PC-9 (cell line): ENCODE measurements at regions not wholly inside any gene's neighbourhood (a gene's known extent, or its start where the extent isn't known, plus 50 kb on each side); places are given as distances from the start of the nearest gene placed in this dataset.

Source experiments
- BruUV-seq: library from RNA; stranded (reverse); fragments of 400-500 nt; replicated peaks from 2 replicates; lab custom pipeline; 2021; lab: Mats Ljungman, UMichigan
- CTCF ChIA-PET: fragments of 300-600 bp; sonication (Branson Sonifier 250); formaldehyde crosslinking; loops from one replicate; lab custom pipeline; 2022; ENCODE audit warnings: antibody characterized with exemption; lab: Charles Lee
- POLR2A ChIA-PET: fragments of 300-600 bp; sonication (Branson Sonifier 250); formaldehyde crosslinking; loops from one replicate; lab custom pipeline; 2022; ENCODE audit warnings: antibody characterized with exemption; ENCODE audit not compliant: unreplicated experiment; lab: Charles Lee
- DNase-seq, 2 experiments: peaks; one replicate each; pipeline versions ENCODE4 v3.0.0 to v3.0.0-alpha.2; 2015 to 2022; ENCODE audit warnings: mixed read lengths in 1 of 2
- H2AFZ ChIP-seq: fragments of 200-600 bp; sonication (generic); 2 replicates; pipeline ENCODE4 v1.8.1; 2017; ENCODE audit warnings: antibody characterized with exemption
- H3F3A ChIP-seq: fragments of 200-600 bp; sonication (generic); 2 replicates; pipeline ENCODE4 v1.8.1; 2017; ENCODE audit warnings: antibody characterized with exemption, mild to moderate bottlenecking, low read depth; ENCODE audit not compliant: insufficient read depth
- H3K27ac ChIP-seq: fragments of 200-600 bp; sonication (generic); 2 replicates; pipeline ENCODE4 v1.6.1; 2016; ENCODE audit warnings: mixed run types
- H3K27me3 ChIP-seq: fragments of 200-600 bp; sonication (generic); 2 replicates; pipeline ENCODE4 v1.6.1; 2016; ENCODE audit warnings: low read depth, mixed run types; ENCODE audit not compliant: insufficient read depth
- H3K36me3 ChIP-seq: fragments of 200-600 bp; sonication (generic); 2 replicates; pipeline ENCODE4 v1.6.1; 2016; ENCODE audit warnings: low read depth, mixed run types
- H3K4me1 ChIP-seq: fragments of 200-600 bp; sonication (generic); replicated peaks from 2 replicates; pipeline ENCODE4 v1.6.1; 2016; ENCODE audit warnings: mixed run types; ENCODE audit not compliant: insufficient read depth
- H3K4me2 ChIP-seq: fragments of 200-600 bp; sonication (generic); 2 replicates; pipeline ENCODE4 v1.6.1; 2017; ENCODE audit warnings: mixed run types
- H3K4me3 ChIP-seq: fragments of 200-600 bp; sonication (generic); 2 replicates; pipeline ENCODE4 v1.6.1; 2016; ENCODE audit warnings: mixed run types
- H3K79me2 ChIP-seq: fragments of 200-600 bp; sonication (generic); 2 replicates; pipeline ENCODE4 v1.6.1; 2017; ENCODE audit warnings: low read depth, mixed run types
- H3K9me2 ChIP-seq: fragments of 200-600 bp; sonication (generic); 2 replicates; pipeline ENCODE4 v1.8.1; 2017; ENCODE audit warnings: mild to moderate bottlenecking; ENCODE audit not compliant: insufficient read depth
- H3K9me3 ChIP-seq: fragments of 200-600 bp; sonication (generic); 2 replicates; pipeline ENCODE4 v1.8.1; 2016; ENCODE audit warnings: low read depth; ENCODE audit not compliant: insufficient read depth
- H4K20me1 ChIP-seq: fragments of 200-600 bp; sonication (generic); 2 replicates; pipeline ENCODE4 v1.8.1; 2017; ENCODE audit not compliant: insufficient read depth
- CTCF ChIP-seq: fragments of 200-600 bp; sonication (generic); conservative IDR thresholded peaks from 2 replicates; pipeline ENCODE4 v1.6.1; 2017; ENCODE audit warnings: mixed run types, antibody characterized with exemption, mild to moderate bottlenecking, moderate library complexity
- EZH2 ChIP-seq: fragments of 200-600 bp; sonication (generic); IDR thresholded peaks from 2 replicates; pipeline ENCODE4 v1.8.0; 2017; ENCODE audit warnings: antibody characterized with exemption, low read depth
- intact Hi-C: fragments of 100-400 bp; cut with micrococcal nuclease; formaldehyde crosslinking; loops from one replicate; pipeline ENCODE4 v1.10.0; 2022; ENCODE audit not compliant: unreplicated experiment

DNA sequence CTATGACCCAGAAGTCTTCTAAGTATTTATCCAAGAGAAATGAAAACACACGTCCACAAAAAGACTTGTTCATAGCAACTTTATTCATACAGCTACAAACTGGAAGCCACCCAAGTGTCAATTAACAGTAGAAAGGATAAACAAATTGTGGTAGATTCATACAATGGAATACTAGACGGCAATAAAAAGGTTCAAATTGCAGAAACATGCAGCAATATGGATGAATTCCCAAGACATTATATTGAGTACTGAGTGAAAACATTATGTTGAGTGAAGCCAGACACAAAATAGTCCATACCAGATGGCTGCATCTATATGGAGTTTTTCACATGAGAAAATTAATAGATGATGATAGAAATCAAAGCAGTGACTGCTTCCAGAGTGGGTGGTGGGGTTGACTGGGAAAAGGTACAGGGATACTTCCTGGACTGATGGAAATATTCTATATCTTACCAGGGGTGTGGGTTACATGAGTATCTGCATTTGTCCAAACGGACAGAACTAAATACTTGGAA, 292.0 kb downstream of the FGFR2 start:
- no TSS peak for BruUV-seq
- H3K27ac ChIP-seq: no peak overlapping the region

DNA sequence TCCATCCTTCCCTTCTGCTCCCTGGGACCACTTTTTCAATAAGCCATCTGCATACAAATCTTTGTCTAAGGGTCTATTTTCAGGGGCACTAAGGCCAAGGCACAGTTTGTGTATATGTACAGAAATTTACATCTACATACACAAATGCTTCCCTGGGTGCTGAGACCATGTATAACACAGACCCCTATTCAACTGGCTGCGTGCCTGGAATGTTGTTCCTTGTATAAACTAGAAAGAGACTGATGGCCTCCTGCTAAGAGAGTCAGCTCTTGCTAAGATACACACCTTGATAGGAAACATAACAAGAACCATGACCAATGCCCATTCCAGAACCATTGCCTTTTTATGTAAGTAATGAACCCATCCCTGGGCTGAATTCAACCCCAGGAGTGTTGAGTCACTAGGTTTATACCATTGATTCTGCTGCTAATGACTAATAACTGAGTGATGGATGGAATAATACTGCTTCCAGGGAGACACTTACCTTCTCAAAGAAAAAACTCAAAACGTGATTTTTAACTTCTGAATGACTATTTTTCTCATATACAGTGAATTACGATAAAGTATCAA, 290.7 kb downstream of the FGFR2 start:
- Histone ChIP-seq H3K27me3 (peaks cover 31% of the 10 kb centered on the region), H3K27ac (no peak overlapping the region), H3K9me3 (no peaks in the 10 kb centered on the region), H4K20me1 (no peaks in the 10 kb centered on the region), H3F3A (no peaks in the 10 kb centered on the region), H3K79me2 (no peaks in the 10 kb centered on the region), H2AFZ (no peak overlapping the region), H3K4me2 (no peak overlapping the region), H3K9me2 (no peaks in the 10 kb centered on the region), H3K4me3 (no peak overlapping the region), H3K4me1 (no peaks in the 10 kb centered on the region), H3K36me3 (no peaks in the 10 kb centered on the region)
- no peak for DNase-seq
- CTCF ChIA-PET: no interaction called here
- BruUV-seq: no TSS peak
- TF ChIP-seq EZH2: no peak
- TF ChIP-seq CTCF: no peak
- intact Hi-C loops: no loop called here
- POLR2A ChIA-PET: no interaction called here

More for the DNA sequence above, 292.0 kb downstream of the FGFR2 start:
- no peaks in the 10 kb centered on the region for H3K36me3 ChIP-seq
- ChIA-PET POLR2A (no interaction called here), CTCF (no interaction called here)
- H3K27me3 ChIP-seq: peaks cover 37% of the 10 kb centered on the region
- TF ChIP-seq CTCF (no peak), EZH2 (no peak)
- no peak overlapping the region for H2AFZ ChIP-seq
- no peaks in the 10 kb centered on the region for H3K9me3 ChIP-seq
- H3K4me3 ChIP-seq: no peak overlapping the region
- H3K79me2 ChIP-seq: no peaks in the 10 kb centered on the region
- H3K9me2 ChIP-seq: no peaks in the 10 kb centered on the region
- H3F3A ChIP-seq: no peaks in the 10 kb centered on the region
- H4K20me1 ChIP-seq: no peaks in the 10 kb centered on the region
- H3K4me1 ChIP-seq: no peaks in the 10 kb centered on the region
- intact Hi-C loops: no loop called here
- no peak overlapping the region for H3K4me2 ChIP-seq
- no peak for DNase-seq

GRCh38 chr10:121308020-121308419, 290.2 kb downstream of the FGFR2 start:
- CTCF ChIA-PET: no interaction called here
- BruUV-seq: no TSS peak

More at GRCh38 chr10:121308020-121308419, 290.2 kb downstream of the FGFR2 start:
- H3K79me2 ChIP-seq: no peaks in the 10 kb centered on the region
- POLR2A ChIA-PET: no interaction called here
- no peak overlapping the region for H3K27ac ChIP-seq
- H2AFZ ChIP-seq: no peak overlapping the region
- intact Hi-C loops: no loop called here
- peaks cover 27% of the 10 kb centered on the region for H3K27me3 ChIP-seq
- H3K4me2 ChIP-seq: no peak overlapping the region
- TF ChIP-seq CTCF: no peak
- TF ChIP-seq EZH2: no peak
- H3K36me3 ChIP-seq: no peaks in the 10 kb centered on the region
- H3K9me2 ChIP-seq: no peaks in the 10 kb centered on the region
- H4K20me1 ChIP-seq: no peaks in the 10 kb centered on the region
- H3K4me3 ChIP-seq: no peak overlapping the region
- no peaks in the 10 kb centered on the region for H3F3A ChIP-seq
- no peak for DNase-seq
- no peaks in the 10 kb centered on the region for H3K4me1 ChIP-seq
- H3K9me3 ChIP-seq: no peaks in the 10 kb centered on the region
